HEK293T (cell line): ENCODE measurements at regions not wholly inside any gene's neighbourhood (a gene's known extent, or its start where the extent isn't known, plus 50 kb on each side); places are given as distances from the start of the nearest gene placed in this dataset.

ENCODE experiments used
- ARNT ChIP-seq: fragments of 450-650 bp; IDR thresholded peaks from 2 replicates; pipeline ENCODE4 v1.6.1; 2017; ENCODE audit warnings: mild to moderate bottlenecking
- BHLHE40 ChIP-seq: fragments of 450-650 bp; IDR thresholded peaks from 2 replicates; pipeline ENCODE4 v1.6.1; 2016; ENCODE audit warnings: mild to moderate bottlenecking, moderate library complexity, borderline replicate concordance
- ELF4 ChIP-seq: fragments of 450-650 bp; IDR thresholded peaks from 2 replicates; pipeline ENCODE4 v1.6.1; 2017; ENCODE audit warnings: antibody characterized with exemption
- FOXA1 ChIP-seq: fragments of 450-650 bp; IDR thresholded peaks from 2 replicates; pipeline ENCODE4 v1.6.1; 2016; ENCODE audit warnings: mild to moderate bottlenecking
- FOXK2 ChIP-seq: fragments of 450-650 bp; IDR thresholded peaks from 2 replicates; pipeline ENCODE4 v1.6.1; 2016; ENCODE audit warnings: mild to moderate bottlenecking
- FOXM1 ChIP-seq: fragments of 450-650 bp; IDR thresholded peaks from 2 replicates; pipeline ENCODE4 v1.6.1; 2017; ENCODE audit warnings: mild to moderate bottlenecking, borderline replicate concordance
- HDGF ChIP-seq: fragments of 450-650 bp; IDR thresholded peaks from 2 replicates; pipeline ENCODE4 v1.6.1; 2017; ENCODE audit warnings: antibody characterized with exemption, borderline replicate concordance
- L3MBTL2 ChIP-seq: fragments of 450-650 bp; conservative IDR thresholded peaks from 2 replicates; pipeline ENCODE4 v1.6.1; 2016; ENCODE audit warnings: mild to moderate bottlenecking
- LEF1 ChIP-seq: fragments of 450-650 bp; IDR thresholded peaks from 2 replicates; pipeline ENCODE4 v1.6.1; 2017; ENCODE audit warnings: mild to moderate bottlenecking, borderline replicate concordance
- SP1 ChIP-seq: fragments of 450-650 bp; IDR thresholded peaks from 2 replicates; pipeline ENCODE4 v1.6.1; 2017
- SUZ12 ChIP-seq: fragments of 450-650 bp; IDR thresholded peaks from 2 replicates; pipeline ENCODE4 v1.6.1; 2016; ENCODE audit warnings: mild to moderate bottlenecking
- TARDBP ChIP-seq: fragments of 450-650 bp; IDR thresholded peaks from 2 replicates; pipeline ENCODE4 v1.6.1; 2016
- ZNF384 ChIP-seq: fragments of 450-650 bp; IDR thresholded peaks from 2 replicates; pipeline ENCODE4 v1.6.1; 2016
- TF ChIP-seq, protein P1 (sequence below): fragments of 450-650 bp; IDR thresholded peaks from 2 replicates; pipeline ENCODE4 v1.6.1; 2016

DNA sequence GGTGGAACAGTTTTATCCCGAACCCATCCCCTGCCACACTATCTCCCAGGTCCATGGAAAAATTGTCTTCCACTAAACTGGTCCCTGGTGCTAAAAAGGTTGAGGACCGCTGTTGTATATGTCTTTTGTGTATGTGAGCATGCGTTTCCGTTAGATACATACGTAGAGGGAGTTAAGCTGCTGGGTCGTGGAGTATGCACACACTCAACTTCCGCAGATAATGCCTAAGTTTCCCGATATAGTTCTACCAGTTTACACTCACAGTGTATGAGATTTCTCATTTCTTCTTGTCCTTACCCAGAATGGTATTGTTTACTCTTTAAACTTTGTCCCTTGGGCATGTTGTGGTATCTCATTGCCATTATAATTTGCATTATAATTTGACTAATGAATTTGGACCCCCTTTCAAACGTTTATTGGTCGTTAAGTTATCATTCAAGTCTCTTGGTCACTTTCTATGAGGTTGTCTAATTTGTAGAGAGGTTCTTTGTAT is 50.5 kb upstream of the SCAF8 start:
- TF ChIP-seq ZNF384 (no peak), FOXK2 (no peak), LEF1 (no peak), ARNT (no peak), BHLHE40 (no peak), SUZ12 (no peak), TARDBP (no peak), FOXM1 (no peak), ELF4 (no peak), FOXA1 (no peak), SP1 (no peak), HDGF (no peak), L3MBTL2 (no peak)
- TF ChIP-seq, protein P1, sequence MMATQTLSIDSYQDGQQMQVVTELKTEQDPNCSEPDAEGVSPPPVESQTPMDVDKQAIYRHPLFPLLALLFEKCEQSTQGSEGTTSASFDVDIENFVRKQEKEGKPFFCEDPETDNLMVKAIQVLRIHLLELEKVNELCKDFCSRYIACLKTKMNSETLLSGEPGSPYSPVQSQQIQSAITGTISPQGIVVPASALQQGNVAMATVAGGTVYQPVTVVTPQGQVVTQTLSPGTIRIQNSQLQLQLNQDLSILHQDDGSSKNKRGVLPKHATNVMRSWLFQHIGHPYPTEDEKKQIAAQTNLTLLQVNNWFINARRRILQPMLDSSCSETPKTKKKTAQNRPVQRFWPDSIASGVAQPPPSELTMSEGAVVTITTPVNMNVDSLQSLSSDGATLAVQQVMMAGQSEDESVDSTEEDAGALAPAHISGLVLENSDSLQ = no peak
